ENCODE measurements at regions not wholly inside any gene's neighbourhood (a gene's known extent, or its start where the extent isn't known, plus 50 kb on each side); places are given as distances from the start of the nearest gene placed in this dataset.
"Not testable (repeated sequence)": the region's sequence is repeated elsewhere in the genome, so short reads cannot be mapped to it uniquely, and the experiment has no call there.

DNA sequence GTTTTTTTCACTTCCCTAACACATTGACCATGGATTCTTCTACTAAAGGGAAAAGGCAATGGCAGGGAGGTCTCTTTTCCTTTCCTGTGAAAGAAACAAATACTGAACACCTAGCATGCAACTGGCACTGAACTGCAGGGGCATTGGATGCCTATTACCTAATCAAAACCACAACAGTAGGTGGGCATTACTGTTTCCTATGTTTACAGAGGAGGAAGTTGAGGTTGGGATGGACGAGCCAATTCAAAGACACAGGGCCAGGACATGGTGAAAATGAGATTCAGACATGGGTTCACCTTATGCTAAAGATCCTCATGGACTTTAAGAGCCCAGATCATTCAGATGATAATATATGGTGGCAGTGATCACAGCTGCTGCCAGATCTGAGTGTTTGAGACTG lies 407.0 kb downstream of the MIAT start:
- DNase-seq (ENCODE audit: low read depth): no peak

- DNase-seq (ENCODE audit: low read depth): no peak
Observed at GRCh38 chr22:27065279-27065678, 407.9 kb downstream of the MIAT start.

DNA sequence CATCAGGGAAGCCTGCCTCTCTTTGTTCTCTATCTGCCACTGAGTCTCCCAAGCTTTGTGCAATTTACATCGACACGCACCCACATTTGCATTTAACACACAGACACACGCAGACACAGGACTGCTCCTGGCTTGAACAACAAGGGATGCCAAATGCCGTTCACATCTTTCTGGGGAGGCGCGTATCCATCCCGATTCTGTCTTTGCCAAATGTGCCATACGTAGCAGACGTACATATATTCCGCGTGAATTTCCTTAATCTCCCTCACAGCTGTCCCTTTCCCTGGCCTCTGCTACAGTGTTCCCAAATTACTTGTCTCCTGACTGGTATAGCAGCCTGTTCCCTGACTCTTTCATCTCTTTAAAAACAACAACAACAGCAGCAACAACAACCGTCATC lies 409.5 kb downstream of the MIAT start:
- DNase-seq (ENCODE audit: low read depth): no peak

DNA sequence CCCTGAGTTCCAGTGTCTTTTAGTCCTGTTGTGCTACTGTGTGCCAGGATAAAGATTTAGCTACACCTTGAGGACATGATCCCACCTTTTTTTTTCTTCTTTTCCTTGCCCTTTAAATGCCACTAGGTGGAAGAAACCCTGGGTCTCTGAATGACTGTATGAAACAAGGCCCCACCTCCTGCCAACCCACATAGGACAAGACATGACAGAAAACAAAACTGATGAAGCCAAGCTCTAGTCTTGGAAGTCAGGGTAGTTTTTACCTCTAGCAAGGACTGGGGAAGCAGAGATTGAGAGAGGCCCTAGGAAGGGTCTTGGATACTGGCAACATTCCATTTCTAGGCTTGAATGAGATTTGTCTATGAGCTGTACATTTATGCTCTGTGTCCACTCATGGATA lies 410.7 kb downstream of the MIAT start:
- DNase-seq (ENCODE audit: low read depth): no peak

DNA sequence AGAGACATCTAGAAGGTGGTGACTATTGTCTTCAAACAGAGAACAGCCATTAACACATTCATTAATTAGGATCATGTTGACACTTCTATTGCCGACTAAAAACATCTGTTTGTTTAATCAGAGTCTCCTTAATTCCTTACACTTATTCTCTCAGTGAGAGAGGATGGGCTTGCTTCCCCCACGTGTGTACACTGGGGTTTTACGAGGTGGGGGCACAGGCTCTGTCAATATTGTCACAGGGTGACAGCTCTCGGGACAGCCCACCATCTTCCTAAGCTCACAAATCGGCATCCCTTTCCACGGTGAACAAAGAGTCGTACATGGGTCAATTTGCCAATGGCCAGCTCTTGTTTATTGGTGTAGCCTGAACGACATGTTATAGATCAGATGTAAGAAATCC lies 413.2 kb downstream of the MIAT start:
- DNase-seq (ENCODE audit: low read depth): no peak

- no peak for DNase-seq (ENCODE audit: low read depth)
Observed at GRCh38 chr22:27073601-27074425, 416.4 kb downstream of the MIAT start.

GRCh38 chr22:27075028-27075678 lies 417.8 kb downstream of the MIAT start:
- no peak for DNase-seq (ENCODE audit: low read depth)

- no peak for DNase-seq (ENCODE audit: low read depth)
Observed at GRCh38 chr22:27075891-27076290, 418.5 kb downstream of the MIAT start.

DNA sequence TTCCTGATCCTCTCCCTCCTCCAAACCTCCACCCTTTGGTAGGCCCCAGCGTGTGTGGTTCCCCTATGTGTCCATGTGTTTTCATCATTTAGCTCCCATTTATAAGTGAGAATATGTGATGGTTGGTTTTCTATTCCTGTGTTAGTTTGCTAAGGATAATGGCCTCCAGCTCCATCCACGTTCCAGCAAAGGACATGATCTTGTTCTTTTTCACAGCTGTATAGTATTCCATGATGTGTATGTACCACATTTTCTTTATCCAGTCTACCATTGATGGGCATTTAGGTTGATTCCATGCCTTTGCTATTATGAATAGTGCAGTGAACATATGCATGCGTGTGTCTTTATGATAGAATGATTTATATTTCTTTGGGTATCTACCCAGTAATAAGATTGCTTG lies 420.7 kb downstream of the MIAT start:
- DNase-seq (ENCODE audit: low read depth): not testable (repeated sequence)

- no peak for DNase-seq (ENCODE audit: low read depth)
Observed at GRCh38 chr22:27080036-27080578, 422.7 kb downstream of the MIAT start.

- DNase-seq (ENCODE audit: low read depth): no peak
Observed at GRCh38 chr22:27080863-27081262, 423.5 kb downstream of the MIAT start.

DNA sequence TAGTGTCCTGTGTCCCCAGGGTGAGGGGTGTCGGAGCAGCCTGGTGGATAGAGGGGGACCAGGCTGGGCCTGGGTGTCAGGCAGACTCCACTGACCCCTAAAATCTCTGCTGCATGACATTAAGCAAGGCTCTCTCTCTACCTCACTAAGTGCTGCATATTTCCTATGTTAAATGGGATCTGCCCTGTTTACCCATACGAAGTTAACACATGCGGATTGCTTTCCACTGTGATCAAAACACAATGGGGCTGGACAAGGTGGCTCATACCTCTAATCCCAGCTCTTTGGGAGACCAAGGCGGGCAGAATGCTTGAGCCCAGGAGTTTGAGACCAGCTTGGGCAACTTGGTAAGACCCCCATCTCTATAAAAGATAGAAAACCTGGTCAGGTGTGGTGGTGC lies 426.2 kb downstream of the MIAT start:
- no peak for DNase-seq (ENCODE audit: low read depth)

DNA sequence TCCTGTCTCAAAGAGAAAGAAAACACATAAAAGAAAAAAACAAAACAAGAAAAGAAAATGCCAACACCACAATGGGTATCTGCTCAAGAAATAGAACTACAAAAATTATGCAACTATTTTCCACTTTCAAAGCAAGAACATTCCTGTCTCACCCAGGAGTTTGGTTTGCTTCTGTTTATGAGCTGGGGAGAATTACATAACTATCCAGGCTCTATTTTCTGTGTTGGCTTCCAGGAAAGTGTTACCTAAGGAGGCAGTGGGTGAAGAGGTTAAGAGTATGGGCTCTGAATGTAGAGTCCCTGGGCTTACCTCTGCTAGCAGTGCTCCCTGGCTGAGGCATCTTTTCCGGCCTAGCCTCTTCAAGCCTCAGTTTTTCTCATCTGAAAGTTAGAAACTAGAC lies 426.7 kb downstream of the MIAT start:
- DNase-seq (ENCODE audit: low read depth): no peak

- DNase-seq (ENCODE audit: low read depth): no peak
Observed at GRCh38 chr22:27086080-27087044, 429.0 kb downstream of the MIAT start.

DNA sequence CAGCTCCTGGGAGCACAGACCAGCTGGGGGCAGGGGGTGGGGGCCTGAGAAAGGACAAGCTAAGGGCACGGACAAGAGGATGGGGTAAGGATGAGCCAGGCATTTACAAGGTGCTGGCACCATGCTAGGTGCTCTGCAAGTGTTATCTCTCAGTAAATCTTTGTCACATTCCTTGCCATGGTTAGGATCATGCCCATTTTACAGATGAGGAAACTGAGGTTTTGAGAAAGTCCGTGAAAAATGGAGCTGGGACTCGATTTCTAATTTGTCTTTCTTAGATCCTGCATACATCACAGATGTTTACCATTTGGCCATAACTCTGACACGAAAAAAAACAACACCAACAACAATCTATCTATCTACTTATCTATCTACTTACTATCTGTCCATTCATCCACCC lies 429.7 kb downstream of the MIAT start:
- no peak for DNase-seq (ENCODE audit: low read depth)

DNA sequence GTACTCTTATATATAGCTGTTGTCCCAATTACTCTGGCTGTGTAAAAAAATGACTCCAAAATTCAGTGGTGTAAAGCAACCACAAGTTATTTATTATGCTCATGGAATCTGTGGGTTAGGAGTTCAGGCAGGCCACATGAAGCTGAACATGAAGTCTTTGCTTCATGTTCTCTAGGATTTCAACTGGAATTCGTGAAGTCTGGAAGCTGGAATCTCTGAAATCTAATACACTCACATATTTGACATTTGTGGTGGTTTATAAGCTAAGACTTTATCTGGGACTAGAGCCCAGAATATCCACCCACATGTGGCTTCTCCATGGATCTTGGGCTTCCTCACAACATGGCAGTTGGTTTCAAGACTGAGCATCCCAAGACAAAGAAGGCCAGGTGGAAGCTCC lies 430.6 kb downstream of the MIAT start:
- DNase-seq (ENCODE audit: low read depth): no peak

DNA sequence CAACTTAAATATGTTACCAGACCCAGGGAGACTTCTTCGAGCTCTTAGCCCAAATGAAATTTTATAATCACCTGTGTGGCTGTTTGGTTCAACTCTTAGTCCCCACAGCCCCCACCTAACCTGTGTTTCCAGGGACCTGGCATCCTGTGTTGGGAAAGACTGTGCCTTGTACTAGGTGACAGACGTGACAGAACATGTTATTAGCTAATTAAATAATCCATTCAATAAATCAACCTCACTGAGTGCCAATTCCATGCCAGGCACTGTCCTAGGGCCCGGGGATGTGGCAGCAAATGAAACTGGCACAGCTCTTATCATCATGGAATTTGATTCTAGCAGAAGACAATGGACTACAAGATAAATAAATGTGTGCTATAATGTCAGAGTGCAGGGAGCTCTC lies 431.9 kb downstream of the MIAT start:
- DNase-seq (ENCODE audit: low read depth): no peak

DNA sequence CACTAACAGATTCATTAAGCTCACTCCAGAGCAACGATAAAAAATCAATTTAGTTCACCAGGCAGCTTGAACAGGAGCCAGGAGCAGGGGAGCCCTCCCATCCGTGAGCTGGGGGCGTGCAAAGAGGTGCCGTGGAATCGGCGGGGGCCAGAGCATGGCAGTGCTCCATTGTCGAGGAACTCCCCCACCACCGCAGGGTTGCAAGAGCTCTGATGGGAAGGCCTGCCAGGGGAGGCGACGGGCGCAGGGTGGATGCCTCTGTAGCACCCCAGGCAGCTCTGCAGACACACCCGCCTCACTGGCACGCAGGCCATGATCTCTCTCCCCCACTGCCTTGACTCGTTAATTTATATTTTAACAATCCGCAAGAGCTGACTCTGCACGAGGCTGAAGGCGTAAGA lies 433.2 kb downstream of the MIAT start:
- no peak for DNase-seq (ENCODE audit: low read depth)

GRCh38 chr22:27093422-27093821 lies 436.0 kb downstream of the MIAT start:
- no peak for DNase-seq (ENCODE audit: low read depth)

DNA sequence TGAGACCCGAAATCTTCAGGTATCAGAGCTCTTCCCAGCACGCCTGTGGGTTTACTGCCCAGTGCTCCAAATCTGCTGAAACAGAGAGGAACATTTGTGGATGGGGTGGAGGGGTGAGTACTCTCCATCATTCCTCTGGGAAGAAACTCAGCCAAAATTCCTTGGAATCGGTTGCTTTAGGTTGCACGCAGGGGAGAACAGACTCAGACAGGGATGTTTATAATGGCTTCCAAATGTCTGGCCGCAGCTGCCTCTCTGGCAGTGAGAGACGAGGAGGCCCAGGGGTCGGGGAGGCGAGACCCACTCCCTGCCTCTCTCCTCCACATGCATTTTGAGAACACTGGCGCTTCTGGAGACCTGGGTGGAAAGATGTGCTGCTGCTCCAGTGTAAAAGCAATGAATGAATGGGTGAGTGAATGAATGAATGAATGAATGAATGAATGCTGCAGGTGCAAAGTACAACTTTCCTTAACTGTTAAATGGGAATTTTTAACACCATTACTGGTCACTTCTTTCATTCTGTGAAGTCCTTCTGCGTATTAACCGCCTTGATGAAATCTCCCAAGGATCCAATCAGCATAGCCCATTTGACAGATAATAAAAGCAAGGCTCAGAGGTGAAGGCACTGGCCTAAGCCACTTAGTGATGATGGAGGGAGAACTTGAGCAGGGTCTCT lies 437.4 kb downstream of the MIAT start:
- DNase-seq (ENCODE audit: low read depth): no peak

- no peak for DNase-seq (ENCODE audit: low read depth)
Observed at GRCh38 chr22:27097506-27097905, 440.1 kb downstream of the MIAT start.

GRCh38 chr22:27097933-27098332 lies 440.5 kb downstream of the MIAT start:
- DNase-seq (ENCODE audit: low read depth): no peak

All from activated gamma-delta T cell treated with anti-CD3 and anti-CD28 coated beads, Interleukin-2, amount 50 U/mL, for 16 hours (primary cell).